ENCODE measurements at regions not wholly inside any gene's neighbourhood (a gene's known extent, or its start where the extent isn't known, plus 50 kb on each side); places are given as distances from the start of the nearest gene placed in this dataset.
"Not testable (repeated sequence)": the region's sequence is repeated elsewhere in the genome, so short reads cannot be mapped to it uniquely, and the experiment has no call there.

- Histone ChIP-seq H3K36me3 (ENCODE audit: control insufficient read depth in 2 of 2, extremely low read depth in 1 of 2, insufficient read depth in 2 of 2, low read length in 2 of 2) (no peaks in the 10 kb centered on the region), H3K27me3 (ENCODE audit: control insufficient read depth, extremely low read depth, insufficient read depth, low read length) (peaks cover 3% of the 10 kb centered on the region), H3K4me1 (ENCODE audit: control insufficient read depth, extremely low read depth, insufficient read depth, low read length) (no peaks in the 10 kb centered on the region), H3K9me3 (ENCODE audit: control insufficient read depth, low read depth, low read length) (no peaks in the 10 kb centered on the region), H3K79me2 (ENCODE audit: control insufficient read depth, insufficient read depth, low read length) (no peaks in the 10 kb centered on the region), H2AFZ (ENCODE audit: control insufficient read depth, low read length) (no peak overlapping the region), H3K9ac (ENCODE audit: control insufficient read depth, extremely low read depth, insufficient read depth, low read length) (no peak overlapping the region), H3K27ac (ENCODE audit: control insufficient read depth, insufficient read depth, low read length) (no peak overlapping the region), H4K20me1 (ENCODE audit: control insufficient read depth, extremely low read depth, insufficient read depth, low read length) (no peaks in the 10 kb centered on the region), H3K9me1 (ENCODE audit: control insufficient read depth, extremely low read depth, insufficient read depth, low read length) (no peaks in the 10 kb centered on the region), H3K4me3 (ENCODE audit: control insufficient read depth in 2 of 3, extremely low read depth in 1 of 3, insufficient read depth in 2 of 3, low read depth in 1 of 3, low read length in 3 of 3) (no peak overlapping the region), H3K4me2 (ENCODE audit: control insufficient read depth, extremely low read depth, insufficient read depth, low read depth, low read length) (no peak overlapping the region)
- DNase-seq (ENCODE audit: low read depth, low spot score) = no peak
- no peak for FAIRE-seq
- TF ChIP-seq CTCF (optimal IDR thresholded peaks at IDR 0.05 in 1 of 3, IDR thresholded peaks at IDR 0.05 in 1 of 3, conservative IDR thresholded peaks at IDR 0.05 in 1 of 3; ENCODE audit: extremely low read depth in 1 of 3, insufficient read depth in 2 of 3, low read length in 3 of 3) (no peak), EZH2 (IDR thresholded peaks at IDR 0.05; ENCODE audit: low read length) (no peak)
- dilution Hi-C loops (cut with MboI; ENCODE audit: extremely low pct_ligation_motif_present, low sequenced_read_pairs) = no loop called here
Observed at GRCh38 chr21:32965129-32965680, 60.5 kb upstream of the OLIG2 start.

GRCh38 chr21:32966120-32966519 is 59.6 kb upstream of the OLIG2 start:
- no peak overlapping the region for H3K27ac ChIP-seq (ENCODE audit: control insufficient read depth, insufficient read depth, low read length)
- H2AFZ ChIP-seq (ENCODE audit: control insufficient read depth, low read length) = no peak overlapping the region
- no peaks in the 10 kb centered on the region for H3K36me3 ChIP-seq (ENCODE audit: control insufficient read depth in 2 of 2, extremely low read depth in 1 of 2, insufficient read depth in 2 of 2, low read length in 2 of 2)
- H3K9me3 ChIP-seq (ENCODE audit: control insufficient read depth, low read depth, low read length) = no peaks in the 10 kb centered on the region
- dilution Hi-C loops (cut with MboI; ENCODE audit: extremely low pct_ligation_motif_present, low sequenced_read_pairs) = no loop called here
- FAIRE-seq (no peak), DNase-seq (ENCODE audit: low read depth, low spot score) (no peak)
- no peak overlapping the region for H3K9ac ChIP-seq (ENCODE audit: control insufficient read depth, extremely low read depth, insufficient read depth, low read length)
- H3K4me2 ChIP-seq (ENCODE audit: control insufficient read depth, extremely low read depth, insufficient read depth, low read depth, low read length) = no peak overlapping the region
- H3K4me3 ChIP-seq (ENCODE audit: control insufficient read depth in 2 of 3, extremely low read depth in 1 of 3, insufficient read depth in 2 of 3, low read depth in 1 of 3, low read length in 3 of 3) = no peak overlapping the region
- no peaks in the 10 kb centered on the region for H3K4me1 ChIP-seq (ENCODE audit: control insufficient read depth, extremely low read depth, insufficient read depth, low read length)
- H4K20me1 ChIP-seq (ENCODE audit: control insufficient read depth, extremely low read depth, insufficient read depth, low read length) = no peaks in the 10 kb centered on the region
- no peaks in the 10 kb centered on the region for H3K9me1 ChIP-seq (ENCODE audit: control insufficient read depth, extremely low read depth, insufficient read depth, low read length)
- H3K27me3 ChIP-seq (ENCODE audit: control insufficient read depth, extremely low read depth, insufficient read depth, low read length) = peaks cover 3% of the 10 kb centered on the region
- no peaks in the 10 kb centered on the region for H3K79me2 ChIP-seq (ENCODE audit: control insufficient read depth, insufficient read depth, low read length)
- TF ChIP-seq CTCF (optimal IDR thresholded peaks at IDR 0.05 in 1 of 3, IDR thresholded peaks at IDR 0.05 in 1 of 3, conservative IDR thresholded peaks at IDR 0.05 in 1 of 3; ENCODE audit: extremely low read depth in 1 of 3, insufficient read depth in 2 of 3, low read length in 3 of 3) (no peak), EZH2 (IDR thresholded peaks at IDR 0.05; ENCODE audit: low read length) (no peak)

GRCh38 chr21:32968103-32968502 is 57.6 kb upstream of the OLIG2 start:
- H3K4me3 ChIP-seq (ENCODE audit: control insufficient read depth in 2 of 3, extremely low read depth in 1 of 3, insufficient read depth in 2 of 3, low read depth in 1 of 3, low read length in 3 of 3); H3K36me3 ChIP-seq (ENCODE audit: control insufficient read depth in 2 of 2, extremely low read depth in 1 of 2, insufficient read depth in 2 of 2, low read length in 2 of 2); H2AFZ ChIP-seq (ENCODE audit: control insufficient read depth, low read length); H4K20me1 ChIP-seq (ENCODE audit: control insufficient read depth, extremely low read depth, insufficient read depth, low read length); DNase-seq (ENCODE audit: low read depth, low spot score); H3K79me2 ChIP-seq (ENCODE audit: control insufficient read depth, insufficient read depth, low read length); H3K4me2 ChIP-seq (ENCODE audit: control insufficient read depth, extremely low read depth, insufficient read depth, low read depth, low read length); H3K27me3 ChIP-seq (ENCODE audit: control insufficient read depth, extremely low read depth, insufficient read depth, low read length); H3K9me3 ChIP-seq (ENCODE audit: control insufficient read depth, low read depth, low read length); H3K27ac ChIP-seq (ENCODE audit: control insufficient read depth, insufficient read depth, low read length); H3K4me1 ChIP-seq (ENCODE audit: control insufficient read depth, extremely low read depth, insufficient read depth, low read length); H3K9ac ChIP-seq (ENCODE audit: control insufficient read depth, extremely low read depth, insufficient read depth, low read length); H3K9me1 ChIP-seq (ENCODE audit: control insufficient read depth, extremely low read depth, insufficient read depth, low read length); FAIRE-seq; dilution Hi-C loops (cut with MboI; ENCODE audit: extremely low pct_ligation_motif_present, low sequenced_read_pairs): not testable (repeated sequence)

Data from keratinocyte (primary cell).